ENCODE measurements at regions not wholly inside any gene's neighbourhood (a gene's known extent, or its start where the extent isn't known, plus 50 kb on each side); places are given as distances from the start of the nearest gene placed in this dataset.

DNA sequence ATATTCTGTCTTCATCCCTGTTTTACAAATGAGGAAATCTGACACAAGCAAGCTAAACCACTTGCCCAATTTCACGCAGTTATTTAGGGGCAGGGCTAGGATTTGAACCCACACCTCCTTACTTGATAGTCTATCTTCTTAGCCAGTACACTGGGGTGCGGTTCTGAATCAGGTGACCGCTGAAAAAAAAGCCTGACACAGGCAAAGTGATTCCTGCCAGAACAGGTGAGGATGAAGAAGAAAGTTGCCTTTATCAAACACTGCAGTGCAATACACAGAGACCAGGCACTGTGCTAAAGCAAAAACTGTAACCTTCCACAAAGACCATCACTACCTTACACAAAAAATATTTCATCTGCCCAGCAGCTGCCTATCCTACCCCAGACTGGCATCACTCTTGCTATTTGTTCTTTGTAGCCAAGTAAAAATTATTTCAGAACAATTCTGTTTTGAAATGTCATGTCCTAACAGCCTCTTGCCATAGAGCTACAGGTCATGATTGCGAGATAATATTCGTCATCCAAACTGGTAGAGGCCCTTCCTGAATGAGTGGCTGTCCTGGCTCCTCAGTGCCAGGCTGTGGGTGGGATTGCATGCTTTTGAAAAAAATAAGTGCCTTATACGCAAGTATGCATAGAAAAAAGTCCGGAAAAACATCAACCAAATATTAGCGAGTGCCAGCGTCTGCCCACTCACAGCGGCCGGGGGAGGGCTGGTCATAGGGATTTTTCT, 142.3 kb upstream of the TPM1 start:
- no peak overlapping the region for H3K27ac ChIP-seq (ENCODE audit: low read length in 2 of 2)
- Mint-ChIP-seq H3K4me3 (no peak overlapping the region), H3K4me1 (no peaks in the 10 kb centered on the region), H3K27me3 (peaks cover 21% of the 10 kb centered on the region), H3K9me3 (ENCODE audit: insufficient read depth) (no peaks in the 10 kb centered on the region), H3K27ac (no peak overlapping the region)
- H3K9ac ChIP-seq (ENCODE audit: low read length), result no peak overlapping the region
- H3K36me3 ChIP-seq (replicated peaks in 1 of 2; ENCODE audit: control extremely low read depth in 1 of 2, control insufficient read depth in 1 of 2, extremely low read depth in 1 of 2, insufficient read depth in 2 of 2, low read length in 1 of 2), result no peaks in the 10 kb centered on the region
- no peak overlapping the region for H3K4me3 ChIP-seq (ENCODE audit: control extremely low read depth in 1 of 5, extremely low read depth in 1 of 5, insufficient read depth in 1 of 5, low read depth in 2 of 5, low read length in 4 of 5)
- H2AFZ ChIP-seq (ENCODE audit: insufficient read depth, low read depth, low read length, poor library complexity, severe bottlenecking), result no peak overlapping the region
- ChIA-PET CTCF (no interaction called here), POLR2A (no interaction called here)
- H3K9me3 ChIP-seq (ENCODE audit: control extremely low read depth in 1 of 3, control insufficient read depth in 2 of 3, insufficient read depth in 1 of 3, low read length in 2 of 3), result no peaks in the 10 kb centered on the region
- intact Hi-C loops (cut with micrococcal nuclease), result no loop called here
- no peak overlapping the region for H3K4me2 ChIP-seq (replicated peaks; ENCODE audit: low read depth, low read length, poor library complexity, severe bottlenecking)
- no peaks in the 10 kb centered on the region for H3K4me1 ChIP-seq (ENCODE audit: control insufficient read depth in 2 of 2, insufficient read depth in 2 of 2, low read length in 2 of 2)
- H4K20me1 ChIP-seq (ENCODE audit: control insufficient read depth, insufficient read depth, low read length, poor library complexity, severe bottlenecking), result no peaks in the 10 kb centered on the region
- DNase-seq (no peak), ATAC-seq (ENCODE audit: low read depth) (no peak)
- no peak for TF ChIP-seq EZH2 (IDR thresholded peaks at IDR 0.05; ENCODE audit: borderline replicate concordance, insufficient read depth, low read depth, low read length, poor library complexity, severe bottlenecking)
- TF ChIP-seq, protein P1, sequence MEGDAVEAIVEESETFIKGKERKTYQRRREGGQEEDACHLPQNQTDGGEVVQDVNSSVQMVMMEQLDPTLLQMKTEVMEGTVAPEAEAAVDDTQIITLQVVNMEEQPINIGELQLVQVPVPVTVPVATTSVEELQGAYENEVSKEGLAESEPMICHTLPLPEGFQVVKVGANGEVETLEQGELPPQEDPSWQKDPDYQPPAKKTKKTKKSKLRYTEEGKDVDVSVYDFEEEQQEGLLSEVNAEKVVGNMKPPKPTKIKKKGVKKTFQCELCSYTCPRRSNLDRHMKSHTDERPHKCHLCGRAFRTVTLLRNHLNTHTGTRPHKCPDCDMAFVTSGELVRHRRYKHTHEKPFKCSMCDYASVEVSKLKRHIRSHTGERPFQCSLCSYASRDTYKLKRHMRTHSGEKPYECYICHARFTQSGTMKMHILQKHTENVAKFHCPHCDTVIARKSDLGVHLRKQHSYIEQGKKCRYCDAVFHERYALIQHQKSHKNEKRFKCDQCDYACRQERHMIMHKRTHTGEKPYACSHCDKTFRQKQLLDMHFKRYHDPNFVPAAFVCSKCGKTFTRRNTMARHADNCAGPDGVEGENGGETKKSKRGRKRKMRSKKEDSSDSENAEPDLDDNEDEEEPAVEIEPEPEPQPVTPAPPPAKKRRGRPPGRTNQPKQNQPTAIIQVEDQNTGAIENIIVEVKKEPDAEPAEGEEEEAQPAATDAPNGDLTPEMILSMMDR (IDR thresholded peaks at IDR 0.05), result no peak
- H3K27me3 ChIP-seq (replicated peaks in 1 of 4; ENCODE audit: control extremely low read depth in 1 of 4, control insufficient read depth in 3 of 4, insufficient read depth in 4 of 4, low read length in 3 of 4), result no peaks in the 10 kb centered on the region
- H3K79me2 ChIP-seq (ENCODE audit: control insufficient read depth, insufficient read depth, low read length), result no peaks in the 10 kb centered on the region
- WGBS (ENCODE audit: insufficient coverage), result 94% methylated on average over 6 of the region's 11 CpGs

DNA sequence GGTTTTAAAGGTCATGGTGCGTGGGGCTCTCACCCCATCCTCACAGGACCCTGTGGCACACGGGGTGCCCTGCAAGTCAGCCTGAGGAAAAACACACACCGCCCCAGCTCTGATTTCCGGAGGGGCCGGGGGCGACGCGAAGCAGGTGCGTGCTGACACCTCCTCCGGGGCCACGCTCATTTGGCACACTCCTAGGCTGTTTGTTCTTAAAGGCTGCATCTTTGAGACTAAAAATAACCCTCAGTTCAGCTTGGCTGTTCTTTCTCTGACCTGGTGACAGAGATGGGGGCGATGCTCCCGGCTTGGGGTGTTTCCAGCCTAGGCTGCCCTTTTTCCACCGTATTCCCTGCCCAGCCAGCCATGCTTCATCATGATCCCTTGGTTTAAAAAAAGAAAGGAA, 141.5 kb upstream of the TPM1 start:
- no peak overlapping the region for H3K27ac Mint-ChIP-seq
- no peaks in the 10 kb centered on the region for H3K9me3 Mint-ChIP-seq (ENCODE audit: insufficient read depth)
- Histone ChIP-seq H3K4me2 (replicated peaks; ENCODE audit: low read depth, low read length, poor library complexity, severe bottlenecking) (no peak overlapping the region), H2AFZ (ENCODE audit: insufficient read depth, low read depth, low read length, poor library complexity, severe bottlenecking) (no peak overlapping the region), H3K27me3 (replicated peaks in 1 of 4; ENCODE audit: control extremely low read depth in 1 of 4, control insufficient read depth in 3 of 4, insufficient read depth in 4 of 4, low read length in 3 of 4) (no peaks in the 10 kb centered on the region), H4K20me1 (ENCODE audit: control insufficient read depth, insufficient read depth, low read length, poor library complexity, severe bottlenecking) (no peaks in the 10 kb centered on the region), H3K4me3 (ENCODE audit: control extremely low read depth in 1 of 5, extremely low read depth in 1 of 5, insufficient read depth in 1 of 5, low read depth in 2 of 5, low read length in 4 of 5) (no peak overlapping the region), H3K9me3 (ENCODE audit: control extremely low read depth in 1 of 3, control insufficient read depth in 2 of 3, insufficient read depth in 1 of 3, low read length in 2 of 3) (no peaks in the 10 kb centered on the region), H3K9ac (ENCODE audit: low read length) (no peak overlapping the region), H3K79me2 (ENCODE audit: control insufficient read depth, insufficient read depth, low read length) (no peaks in the 10 kb centered on the region), H3K4me1 (ENCODE audit: control insufficient read depth in 2 of 2, insufficient read depth in 2 of 2, low read length in 2 of 2) (no peaks in the 10 kb centered on the region), H3K36me3 (replicated peaks in 1 of 2; ENCODE audit: control extremely low read depth in 1 of 2, control insufficient read depth in 1 of 2, extremely low read depth in 1 of 2, insufficient read depth in 2 of 2, low read length in 1 of 2) (no peaks in the 10 kb centered on the region), H3K27ac (ENCODE audit: low read length in 2 of 2) (no peak overlapping the region)
- WGBS (ENCODE audit: insufficient coverage), result 94% methylated on average over 13 of the region's 14 CpGs
- TF ChIP-seq EZH2 (IDR thresholded peaks at IDR 0.05; ENCODE audit: borderline replicate concordance, insufficient read depth, low read depth, low read length, poor library complexity, severe bottlenecking), result no peak
- TF ChIP-seq, protein P1 (IDR thresholded peaks at IDR 0.05), result no peak
- POLR2A ChIA-PET, result no interaction called here
- H3K4me3 Mint-ChIP-seq, result no peak overlapping the region
- peaks cover 19% of the 10 kb centered on the region for H3K27me3 Mint-ChIP-seq
- DNase-seq (no peak), ATAC-seq (ENCODE audit: low read depth) (no peak)
- CTCF ChIA-PET, result no interaction called here
- intact Hi-C loops (cut with micrococcal nuclease), result no loop called here
- no peaks in the 10 kb centered on the region for H3K4me1 Mint-ChIP-seq

Data from B cell (primary cell).